Left lung (tissue), 4 donors: ENCODE measurements at regions not wholly inside any gene's neighbourhood (a gene's known extent, or its start where the extent isn't known, plus 50 kb on each side); places are given as distances from the start of the nearest gene placed in this dataset.

Experiments
- ATAC-seq: fragments of 200-7000 bp; cut with Tn5 transposase; one replicate; pipeline ENCODE4 v1.9.1; 2020; ENCODE audit warnings: moderate library complexity
- DNase-seq, 4 donors: peaks; one replicate each; pipeline ENCODE4 v3.0.0-alpha.2; 2013 to 2020
- H3K27ac ChIP-seq, 2 donors: fragments of 200-600 bp; sonication (generic) in 1 of 2; one replicate each; pipeline versions ENCODE4 v1.5.0 to v1.8.0; 2020 to 2021
- H3K27me3 ChIP-seq, 2 donors: fragments of 200-600 bp; sonication (generic) in 1 of 2; one replicate each; pipeline versions ENCODE4 v1.5.0 to v1.8.0; 2020 to 2021
- H3K36me3 ChIP-seq, 2 donors: fragments of 200-600 bp; sonication (generic) in 1 of 2; one replicate each; pipeline versions ENCODE4 v1.5.0 to v1.8.0; 2020 to 2021
- H3K4me1 ChIP-seq, 2 donors: fragments of 200-600 bp; one replicate each; pipeline ENCODE4 v1.8.0; 2021
- H3K4me3 ChIP-seq, 2 donors: fragments of 200-600 bp; sonication (generic) in 1 of 2; one replicate each; pipeline versions ENCODE4 v1.5.0 to v1.8.0; 2020 to 2021; ENCODE audit warnings: mild to moderate bottlenecking in 1 of 2
- H3K9me3 ChIP-seq, 2 donors: fragments of 200-600 bp; sonication (generic) in 1 of 2; one replicate each; pipeline versions ENCODE4 v1.5.0 to v1.8.0; 2020 to 2021
- intact Hi-C, 2 donors: fragments of 100-400 bp; cut with DNase I; formaldehyde crosslinking; loops; one replicate each; pipeline versions ENCODE4 v1.11.2 to v1.14.2; 2022
- TF ChIP-seq, protein P1 (sequence below), 2 donors: fragments of 200-600 bp; sonication (generic) in 1 of 2; IDR thresholded peaks; one replicate each; pipeline versions ENCODE4 v1.5.0 to v1.8.0; 2021; ENCODE audit warnings: antibody characterized with exemption in 2 of 2
- donor health status: DM: no; HTN: yes; CAD: no.
- donor health status: DM: no; HTN: no; CAD: no.

DNA sequence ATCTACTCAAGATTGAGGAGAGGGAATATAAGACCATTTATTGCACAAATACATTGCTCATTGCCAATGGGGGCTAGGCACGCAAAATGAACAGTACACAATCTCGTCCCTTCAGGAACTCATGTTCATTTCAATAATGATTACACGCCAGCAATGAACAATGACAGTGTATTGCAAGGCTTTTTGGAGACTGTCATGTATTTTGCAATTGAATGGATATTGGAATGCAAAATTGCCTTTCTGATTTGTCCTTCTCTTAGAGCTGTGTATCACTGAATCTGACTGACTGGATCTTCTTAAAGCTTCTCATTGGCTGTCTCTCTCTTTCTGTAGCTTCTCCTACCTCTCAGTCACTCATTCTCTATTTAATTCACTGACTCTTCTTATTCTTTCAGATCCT is 400.2 kb upstream of the DCN start:
- H3K4me3 ChIP-seq = no peak overlapping the region
- no peaks in the 10 kb centered on the region for H3K27me3 ChIP-seq
- TF ChIP-seq, protein P1, sequence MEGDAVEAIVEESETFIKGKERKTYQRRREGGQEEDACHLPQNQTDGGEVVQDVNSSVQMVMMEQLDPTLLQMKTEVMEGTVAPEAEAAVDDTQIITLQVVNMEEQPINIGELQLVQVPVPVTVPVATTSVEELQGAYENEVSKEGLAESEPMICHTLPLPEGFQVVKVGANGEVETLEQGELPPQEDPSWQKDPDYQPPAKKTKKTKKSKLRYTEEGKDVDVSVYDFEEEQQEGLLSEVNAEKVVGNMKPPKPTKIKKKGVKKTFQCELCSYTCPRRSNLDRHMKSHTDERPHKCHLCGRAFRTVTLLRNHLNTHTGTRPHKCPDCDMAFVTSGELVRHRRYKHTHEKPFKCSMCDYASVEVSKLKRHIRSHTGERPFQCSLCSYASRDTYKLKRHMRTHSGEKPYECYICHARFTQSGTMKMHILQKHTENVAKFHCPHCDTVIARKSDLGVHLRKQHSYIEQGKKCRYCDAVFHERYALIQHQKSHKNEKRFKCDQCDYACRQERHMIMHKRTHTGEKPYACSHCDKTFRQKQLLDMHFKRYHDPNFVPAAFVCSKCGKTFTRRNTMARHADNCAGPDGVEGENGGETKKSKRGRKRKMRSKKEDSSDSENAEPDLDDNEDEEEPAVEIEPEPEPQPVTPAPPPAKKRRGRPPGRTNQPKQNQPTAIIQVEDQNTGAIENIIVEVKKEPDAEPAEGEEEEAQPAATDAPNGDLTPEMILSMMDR (IDR thresholded peaks at IDR 0.05) = no peak
- intact Hi-C loops = no loop called here
- H3K36me3 ChIP-seq = no peaks in the 10 kb centered on the region
- no peak overlapping the region for H3K27ac ChIP-seq
- H3K4me1 ChIP-seq = no peaks in the 10 kb centered on the region
- H3K9me3 ChIP-seq = no peaks in the 10 kb centered on the region
- DNase-seq (no peak), ATAC-seq (no peak)

DNA sequence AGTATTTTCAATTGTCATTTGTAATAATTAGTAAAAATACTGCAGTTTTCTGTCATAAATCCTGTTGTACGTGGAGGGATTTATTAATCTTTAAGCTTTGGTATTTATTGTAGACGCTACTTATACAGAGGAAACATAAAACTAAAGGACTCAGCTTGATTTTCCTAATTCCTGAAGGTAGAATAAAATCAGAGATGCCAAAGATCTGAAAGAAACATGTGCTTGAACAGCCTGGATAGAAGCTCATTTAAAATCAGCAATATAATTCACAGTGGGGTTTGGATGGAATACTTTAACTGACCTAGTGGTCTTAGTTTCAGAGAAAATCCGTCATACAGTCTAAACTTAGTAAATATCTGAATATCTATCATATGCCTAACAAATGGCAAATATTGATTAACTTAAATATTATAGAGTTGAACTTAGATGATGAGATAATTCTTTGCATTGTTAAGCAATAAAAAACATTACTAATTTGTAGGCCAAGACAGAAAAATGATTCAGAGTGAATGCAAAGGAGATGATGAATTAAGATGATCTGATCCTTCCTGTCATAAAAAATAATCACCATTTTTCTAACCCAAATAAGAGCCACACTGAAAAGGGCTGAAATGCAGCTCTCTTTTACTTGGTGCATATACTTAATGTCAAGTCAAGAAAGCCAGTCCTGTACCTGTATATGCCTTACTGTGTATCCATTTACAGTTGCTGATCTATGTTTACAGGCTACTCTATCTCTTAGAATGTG is 397.1 kb upstream of the DCN start:
- intact Hi-C loops = no loop called here

GRCh38 chr12:91577586-91578539 is 395.2 kb upstream of the DCN start:
- H3K4me3 ChIP-seq = no peak overlapping the region
- TF ChIP-seq, protein P1 (IDR thresholded peaks at IDR 0.05) = peak; percentile 55 to 69
- H3K27ac ChIP-seq = no peak overlapping the region
- no peaks in the 10 kb centered on the region for H3K27me3 ChIP-seq
- no peaks in the 10 kb centered on the region for H3K4me1 ChIP-seq
- ATAC-seq (peak; percentile 90), DNase-seq (peak in 1 of 4 donors; percentile 28)
- intact Hi-C loops = no loop called here
- no peaks in the 10 kb centered on the region for H3K9me3 ChIP-seq
- H3K36me3 ChIP-seq = no peaks in the 10 kb centered on the region

More for the DNA sequence above, 397.1 kb upstream of the DCN start:
- Histone ChIP-seq H3K4me1 (no peaks in the 10 kb centered on the region), H3K27ac (no peak overlapping the region), H3K4me3 (no peak overlapping the region), H3K27me3 (no peaks in the 10 kb centered on the region), H3K36me3 (no peaks in the 10 kb centered on the region), H3K9me3 (no peaks in the 10 kb centered on the region)
- TF ChIP-seq, protein P1 (IDR thresholded peaks at IDR 0.05) = no peak
- ATAC-seq (no peak), DNase-seq (no peak)

DNA sequence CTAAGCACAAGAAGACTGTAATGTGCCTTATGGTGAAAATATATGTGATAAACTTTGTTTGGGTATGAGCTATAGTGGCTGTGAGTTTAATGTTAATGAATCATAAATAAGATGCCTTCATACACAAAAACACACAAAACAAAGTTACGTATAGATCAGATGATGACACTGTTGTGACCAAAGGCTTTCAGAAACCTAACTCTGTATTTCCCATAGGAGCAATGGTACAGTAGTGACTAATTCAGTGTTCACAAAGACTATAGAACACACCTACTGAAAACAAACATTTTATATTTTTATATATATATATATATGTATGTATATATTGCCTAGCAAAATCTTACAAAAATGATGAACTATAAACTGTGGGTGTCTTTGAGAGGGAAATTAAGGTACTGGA is 393.8 kb upstream of the DCN start:
- DNase-seq = no peak
- TF ChIP-seq, protein P1 (IDR thresholded peaks at IDR 0.05) = no peak
- Histone ChIP-seq H3K36me3 (no peaks in the 10 kb centered on the region), H3K4me3 (no peak overlapping the region), H3K27me3 (no peaks in the 10 kb centered on the region), H3K9me3 (no peaks in the 10 kb centered on the region), H3K27ac (no peak overlapping the region), H3K4me1 (no peaks in the 10 kb centered on the region)
- intact Hi-C loops = no loop called here
- ATAC-seq = no peak

DNA sequence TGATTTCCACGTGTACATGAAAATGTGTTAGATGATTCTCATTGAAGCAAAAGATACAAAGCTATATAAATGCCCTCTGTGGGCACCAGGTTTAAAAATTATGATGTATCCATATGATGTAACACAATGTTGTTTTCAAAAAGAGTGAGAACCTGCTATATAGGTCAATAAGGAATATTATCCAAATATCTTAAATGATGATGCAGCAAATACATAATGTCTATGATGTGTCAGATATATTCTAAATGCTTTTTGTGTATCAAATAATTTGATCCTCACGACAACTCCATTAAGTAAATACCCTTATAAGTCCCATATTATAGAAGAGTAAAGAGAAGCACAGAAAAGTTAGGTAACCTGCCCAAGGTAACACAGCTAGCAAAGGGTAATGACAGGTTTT is 393.0 kb upstream of the DCN start:
- no peaks in the 10 kb centered on the region for H3K27me3 ChIP-seq
- DNase-seq = no peak
- no peak for ATAC-seq
- H3K4me1 ChIP-seq = no peaks in the 10 kb centered on the region
- TF ChIP-seq, protein P1 (IDR thresholded peaks at IDR 0.05) = no peak
- H3K36me3 ChIP-seq = no peaks in the 10 kb centered on the region
- intact Hi-C loops = no loop called here
- H3K4me3 ChIP-seq = no peak overlapping the region
- no peaks in the 10 kb centered on the region for H3K9me3 ChIP-seq
- H3K27ac ChIP-seq = no peak overlapping the region
